Fibroblast of skin of right quadriceps (primary cell): ENCODE measurements at regions not wholly inside any gene's neighbourhood (a gene's known extent, or its start where the extent isn't known, plus 50 kb on each side); places are given as distances from the start of the nearest gene placed in this dataset.
A peak's percentile ranks its signal among the peaks of the same experiment; 100 is the strongest.

Experiments used
- DNase-seq: peaks from one replicate; pipeline ENCODE4 v3.0.0-alpha.2; 2013

GRCh38 chr3:64939309-64939708 is 251.5 kb upstream of the ADAMTS9 start:
- no peak for DNase-seq

DNA sequence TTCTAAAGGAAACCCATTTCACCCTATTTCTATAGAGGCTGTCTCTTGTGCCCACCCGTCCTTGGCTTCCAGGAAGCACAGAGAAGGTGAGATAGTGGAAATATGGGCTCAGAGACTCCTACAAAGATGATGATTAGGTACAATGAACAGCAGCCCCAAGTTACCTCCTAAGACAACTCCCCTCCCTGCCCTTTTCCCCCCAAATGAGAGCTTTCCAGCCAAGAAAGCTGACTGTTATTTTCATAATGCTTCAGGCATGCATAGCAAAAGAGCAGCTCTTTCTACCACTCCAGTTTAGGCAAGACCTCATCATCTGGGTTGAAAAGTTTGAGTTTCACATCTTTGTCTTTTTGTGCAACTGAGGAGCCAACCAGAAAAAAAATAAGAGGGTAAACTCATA is 248.8 kb upstream of the ADAMTS9 start:
- no peak for DNase-seq

- DNase-seq: no peak
These were observed 248.2 kb upstream of the ADAMTS9 start for GRCh38 chr3:64935971-64936370.

DNA sequence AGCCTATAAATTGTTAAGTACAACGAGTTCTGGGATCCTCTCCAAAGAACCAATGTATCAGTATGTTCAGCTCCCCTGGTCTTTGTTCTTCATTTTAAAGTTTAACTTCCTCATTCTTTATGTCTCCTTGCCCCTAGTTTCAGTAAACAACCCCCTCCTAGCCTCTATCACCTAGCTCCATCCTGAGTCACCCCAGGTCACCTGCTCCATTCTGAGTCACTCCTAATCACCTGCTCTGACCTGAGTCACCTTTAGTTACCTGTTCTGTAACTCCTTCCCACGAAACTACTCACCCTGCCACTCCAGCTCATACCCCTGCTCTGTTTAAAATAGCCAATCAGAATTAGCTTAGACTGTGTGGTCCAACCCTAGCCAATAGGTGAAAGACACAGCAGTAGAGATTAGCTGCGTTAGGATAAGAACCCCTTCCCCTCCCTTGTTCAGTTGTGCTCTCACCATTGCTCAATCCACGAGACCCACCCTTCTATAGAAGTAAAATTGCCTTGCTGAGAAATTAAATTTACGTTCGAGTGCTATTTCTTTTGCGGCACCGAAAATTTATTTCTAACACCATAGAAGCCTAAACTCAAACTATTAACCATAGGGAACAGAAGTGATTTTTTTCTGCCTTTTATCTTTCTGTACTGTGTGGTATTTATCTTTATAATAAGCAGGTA is 245.0 kb upstream of the ADAMTS9 start:
- no peak for DNase-seq

- no peak for DNase-seq
These were observed 244.3 kb upstream of the ADAMTS9 start for GRCh38 chr3:64932016-64932518.

DNA sequence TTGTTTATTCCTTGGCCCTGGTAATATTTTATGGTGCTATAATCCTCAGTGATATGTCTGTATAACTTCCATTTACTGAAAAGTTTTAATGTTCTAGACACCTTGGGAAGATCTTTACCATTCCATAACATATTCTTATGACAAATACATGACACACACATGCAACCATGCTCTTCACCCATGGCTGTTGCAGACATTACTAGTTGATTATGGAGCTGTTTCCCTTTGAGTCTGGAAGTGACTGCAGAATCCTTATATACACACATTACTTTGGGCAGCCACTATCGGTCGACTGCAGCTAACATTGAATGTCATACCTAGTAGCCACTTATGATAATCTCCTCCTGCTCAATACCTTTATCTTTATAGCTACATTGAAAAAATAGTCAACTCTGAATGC is 243.1 kb upstream of the ADAMTS9 start:
- no peak for DNase-seq

GRCh38 chr3:64928683-64929082 is 240.9 kb upstream of the ADAMTS9 start:
- DNase-seq: no peak

DNA sequence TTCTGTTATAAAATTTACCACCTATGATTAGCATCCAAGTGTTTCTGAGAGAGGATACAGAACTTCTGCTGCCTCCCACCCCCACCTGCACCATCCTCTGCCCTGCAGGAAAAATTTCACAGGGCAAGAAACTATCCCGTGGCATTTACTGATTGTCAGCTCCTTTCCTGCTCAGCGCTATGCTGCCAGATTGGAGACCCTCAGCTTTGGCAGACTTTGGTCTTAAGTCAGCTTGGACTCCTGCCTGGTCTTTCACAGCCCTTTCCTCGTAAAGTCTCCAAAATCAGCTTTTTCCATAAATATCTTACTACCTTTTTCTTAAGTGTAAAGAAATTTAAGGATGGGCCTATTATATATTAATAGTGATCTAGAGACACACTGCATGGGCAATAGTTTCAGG is 239.9 kb upstream of the ADAMTS9 start:
- no peak for DNase-seq

- DNase-seq: no peak
These were observed 237.8 kb upstream of the ADAMTS9 start for GRCh38 chr3:64925575-64925974.

DNA sequence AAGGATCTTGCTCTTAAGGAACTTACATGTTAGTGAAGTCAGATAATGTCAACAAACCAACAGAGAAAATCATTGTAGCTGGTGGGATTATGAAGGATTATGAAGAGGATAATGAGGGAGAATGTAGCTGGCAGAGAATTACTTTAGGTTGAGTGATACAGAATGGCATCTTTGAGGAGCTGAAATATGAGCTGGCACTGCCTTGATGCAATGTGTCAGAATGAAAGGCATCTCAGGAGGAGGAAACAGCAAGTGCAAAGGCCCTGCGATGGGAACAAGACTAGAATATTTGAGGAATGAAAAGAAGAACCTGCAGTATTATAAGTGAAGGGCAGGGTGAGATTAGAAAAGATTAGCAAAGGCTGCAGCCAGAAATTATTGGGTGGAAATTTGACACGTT is 237.2 kb upstream of the ADAMTS9 start:
- DNase-seq: peak; percentile 12

DNA sequence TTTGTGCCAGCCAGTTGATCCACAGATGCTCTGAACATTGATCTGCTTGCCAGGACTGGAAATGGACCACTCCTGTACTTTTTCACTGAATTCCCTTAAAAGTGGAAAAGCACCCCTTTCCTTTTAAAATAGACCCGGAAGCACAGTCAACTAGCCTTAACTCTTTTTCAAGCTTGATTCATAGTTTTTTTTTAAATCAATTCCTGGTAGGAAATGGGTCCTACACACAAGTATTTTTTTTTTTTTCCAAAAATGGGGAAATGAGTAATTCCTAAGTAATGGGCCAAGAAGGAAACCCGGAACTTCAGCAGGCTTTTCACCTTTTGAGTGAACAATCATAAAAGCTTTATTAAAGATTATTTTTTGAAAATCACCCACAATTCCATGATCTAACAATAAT is 234.4 kb upstream of the ADAMTS9 start:
- DNase-seq: no peak

DNA sequence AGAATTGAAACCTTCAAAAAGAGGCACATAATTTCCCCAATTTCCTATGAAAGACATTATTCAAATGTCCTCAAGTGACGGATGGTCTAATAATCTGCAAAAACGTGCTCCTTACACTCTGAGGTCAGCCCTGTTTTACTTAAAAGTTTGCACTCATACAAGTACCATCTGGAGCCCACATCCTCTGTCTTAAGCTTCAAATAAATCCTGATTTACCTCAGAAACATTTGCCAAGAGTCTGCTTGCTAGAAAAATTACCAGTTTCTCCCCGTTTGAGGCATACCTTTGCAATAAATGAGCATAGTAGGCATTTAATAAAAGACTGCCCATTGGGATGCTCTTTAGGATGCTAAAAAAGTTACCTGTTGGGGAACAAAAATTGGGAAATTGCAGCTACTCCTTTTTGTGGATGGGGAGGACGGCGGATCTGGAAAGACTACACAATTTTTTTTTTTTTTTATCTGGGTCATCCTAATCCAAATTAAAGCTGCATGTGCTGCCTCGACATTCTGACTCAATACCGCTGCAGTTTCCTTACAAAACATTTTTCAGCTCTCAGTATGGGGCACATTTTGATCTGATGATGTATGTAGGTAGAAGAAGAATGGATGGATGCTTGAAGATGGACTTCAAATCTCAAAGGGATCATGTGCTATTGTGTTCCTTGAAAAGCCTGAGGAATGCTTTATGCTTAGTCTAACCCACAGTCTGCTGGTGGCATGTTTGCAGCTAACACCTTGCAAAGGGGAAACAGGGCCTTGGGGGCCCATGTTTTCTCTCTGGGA is 233.7 kb upstream of the ADAMTS9 start:
- DNase-seq: peak; percentile 17

GRCh38 chr3:64919934-64920333 is 232.1 kb upstream of the ADAMTS9 start:
- DNase-seq: no peak

- no peak for DNase-seq
These were observed 231.2 kb upstream of the ADAMTS9 start for GRCh38 chr3:64918989-64919388.

DNA sequence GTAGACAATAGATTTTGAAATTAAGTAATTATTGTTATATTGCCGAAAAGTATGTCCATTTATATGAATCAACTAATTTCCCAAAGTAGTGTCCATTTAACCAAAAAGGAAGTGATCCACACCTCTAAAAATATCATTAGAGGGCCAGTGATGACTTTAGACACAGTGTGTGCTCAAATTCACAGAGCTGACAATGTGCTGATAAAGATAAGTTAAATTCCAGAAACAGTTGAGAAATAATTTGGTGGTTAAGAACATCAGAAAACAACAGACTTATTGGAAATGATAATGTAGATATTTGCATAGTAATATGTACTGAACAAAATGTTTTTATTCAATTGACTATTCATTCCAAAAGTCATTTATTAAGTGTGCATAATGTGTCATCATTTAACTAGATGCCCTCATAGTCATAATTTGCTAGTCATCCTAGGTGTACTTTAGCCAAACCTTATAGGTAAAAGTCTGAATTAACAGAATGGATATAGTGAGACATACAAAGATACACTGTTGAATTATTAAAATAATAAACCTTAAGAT is 230.2 kb upstream of the ADAMTS9 start:
- no peak for DNase-seq

DNA sequence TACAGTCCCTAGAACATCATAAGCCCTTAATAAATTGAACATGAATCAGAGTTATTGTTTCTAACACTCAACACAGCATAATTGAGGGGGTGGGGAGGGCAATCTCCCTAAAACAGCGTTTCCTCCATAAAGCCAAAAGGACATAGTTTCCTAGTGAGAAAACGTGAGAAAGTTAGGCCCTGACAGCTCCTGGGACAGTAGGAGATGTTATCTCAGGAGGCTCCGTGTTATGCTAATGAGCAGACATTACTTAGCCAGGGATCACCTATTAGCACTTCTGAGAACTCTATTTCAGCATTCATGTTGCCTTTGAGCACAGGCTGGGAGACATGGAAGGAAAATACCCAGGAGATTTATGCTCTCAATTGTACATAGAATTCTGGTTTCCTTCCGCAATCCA is 229.1 kb upstream of the ADAMTS9 start:
- DNase-seq: peak; percentile 10

GRCh38 chr3:64916192-64916798 is 228.5 kb upstream of the ADAMTS9 start:
- DNase-seq: no peak

- DNase-seq: no peak
These were observed 228.0 kb upstream of the ADAMTS9 start for GRCh38 chr3:64915778-64916177.

DNA sequence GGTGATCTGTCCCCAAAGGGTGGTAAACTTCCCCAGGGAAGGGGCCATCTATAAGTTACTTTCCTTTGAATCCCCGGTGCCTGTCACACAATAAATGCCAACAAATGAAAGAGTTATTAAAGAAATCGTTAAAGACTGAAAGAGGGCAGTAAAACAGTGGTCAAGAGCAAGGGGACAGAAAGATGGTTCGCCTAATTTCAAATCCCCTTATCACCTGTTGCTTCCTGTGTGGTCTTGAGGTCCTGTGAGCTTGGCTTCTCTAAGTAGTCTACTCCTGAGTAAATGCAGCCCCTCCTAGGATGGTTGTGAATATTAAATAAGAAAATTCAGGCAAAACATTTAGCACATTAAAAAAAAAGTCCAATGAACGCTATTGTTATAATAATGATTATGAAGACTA is 225.7 kb upstream of the ADAMTS9 start:
- no peak for DNase-seq

GRCh38 chr3:64911138-64911537 is 223.3 kb upstream of the ADAMTS9 start:
- no peak for DNase-seq

- DNase-seq: peak; percentile 19
These were observed 222.1 kb upstream of the ADAMTS9 start for GRCh38 chr3:64909757-64910467.

GRCh38 chr3:64909011-64909410 is 221.2 kb upstream of the ADAMTS9 start:
- no peak for DNase-seq

GRCh38 chr3:64908251-64908685 is 220.5 kb upstream of the ADAMTS9 start:
- DNase-seq: no peak
